GM12864 (cell line): ENCODE measurements at regions not wholly inside any gene's neighbourhood (a gene's known extent, or its start where the extent isn't known, plus 50 kb on each side); places are given as distances from the start of the nearest gene placed in this dataset.

Experiments used
- DNase-seq: peaks from one replicate; pipeline ENCODE4 v3.0.0-alpha.2; 2011; ENCODE audit warnings: low read depth
- H3K4me3 ChIP-seq: 2 replicates; pipeline ENCODE4 v1.5.1; 2011; ENCODE audit warnings: mild to moderate bottlenecking, low read depth, low read length, control low read depth
- CTCF ChIP-seq: IDR thresholded peaks from 2 replicates; pipeline ENCODE4 v1.5.1; 2011; ENCODE audit warnings: low read depth, mild to moderate bottlenecking, moderate library complexity, low read length, control low read depth, inconsistent platforms; ENCODE audit errors: missing control alignments

- no peak for TF ChIP-seq CTCF
- H3K4me3 ChIP-seq: no peak overlapping the region
- DNase-seq: no peak
These were observed 214.7 kb downstream of the PHLDA1 start for GRCh38 chr12:75816897-75817296.

GRCh38 chr12:75815756-75816155 is 215.8 kb downstream of the PHLDA1 start:
- no peak for TF ChIP-seq CTCF
- no peak for DNase-seq
- no peak overlapping the region for H3K4me3 ChIP-seq

GRCh38 chr12:75814851-75815754 is 216.5 kb downstream of the PHLDA1 start:
- H3K4me3 ChIP-seq: no peak overlapping the region
- TF ChIP-seq CTCF: no peak
- no peak for DNase-seq

GRCh38 chr12:75813072-75813471 is 218.5 kb downstream of the PHLDA1 start:
- TF ChIP-seq CTCF: no peak
- DNase-seq: peak; percentile 15

GRCh38 chr12:75812271-75813018 is 219.1 kb downstream of the PHLDA1 start:
- DNase-seq: no peak
- TF ChIP-seq CTCF: no peak
- no peak overlapping the region for H3K4me3 ChIP-seq

More at GRCh38 chr12:75813072-75813471, 218.5 kb downstream of the PHLDA1 start:
- H3K4me3 ChIP-seq: no peak overlapping the region

GRCh38 chr12:75809746-75810145 is 221.8 kb downstream of the PHLDA1 start:
- TF ChIP-seq CTCF: no peak
- H3K4me3 ChIP-seq: no peak overlapping the region
- DNase-seq: no peak
